Stimulated activated CD4-positive, alpha-beta T cell treated with anti-CD3 and anti-CD28 coated beads, Interleukin-4, amount 100 ng/mL, for 48 hours (primary cell): ENCODE measurements at regions not wholly inside any gene's neighbourhood (a gene's known extent, or its start where the extent isn't known, plus 50 kb on each side); places are given as distances from the start of the nearest gene placed in this dataset.

Source experiments
- DNase-seq, 2 donors: peaks; one replicate each; pipeline ENCODE4 v3.0.0-alpha.2; 2020; ENCODE audit warnings: low read depth in 2 of 2

DNA sequence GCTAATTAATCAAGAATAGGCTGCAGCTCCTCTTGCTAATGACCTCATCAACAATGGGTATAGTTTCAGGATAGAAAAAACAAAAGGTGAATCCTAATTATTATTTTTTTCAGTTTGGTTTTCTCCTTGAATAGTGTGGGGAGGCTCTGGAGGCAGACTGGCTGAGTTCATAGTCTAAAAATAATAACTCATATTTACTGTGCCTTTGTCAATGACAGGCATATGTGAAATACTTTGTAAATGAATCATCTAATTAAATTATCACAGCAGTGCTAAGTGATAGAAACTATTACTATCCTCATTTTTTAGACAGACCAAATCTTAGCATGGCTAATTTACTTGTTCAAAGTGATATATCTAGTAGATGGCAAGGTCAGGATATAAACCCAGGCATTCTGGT is 1261.0 kb upstream of the SLC10A2 start:
- DNase-seq = no peak

DNA sequence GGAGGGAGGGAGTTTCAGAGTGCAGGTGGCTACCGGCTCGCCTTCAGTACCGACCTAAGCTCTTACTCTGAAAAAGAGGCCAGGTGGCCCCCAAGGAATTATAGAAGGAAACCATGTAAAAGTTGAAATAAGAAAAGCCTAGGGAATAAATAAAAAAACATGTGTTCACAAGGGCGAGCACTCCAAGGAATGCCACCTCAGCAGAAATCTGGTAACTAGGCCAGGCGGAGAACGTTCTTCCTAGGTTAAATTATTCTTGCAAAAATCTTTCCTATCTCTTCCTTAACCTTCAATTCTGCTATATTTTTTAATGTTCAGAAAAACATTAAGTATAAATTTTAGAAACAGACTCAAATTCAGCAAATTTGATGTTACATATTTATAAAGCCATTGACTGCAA is 1260.3 kb upstream of the SLC10A2 start:
- DNase-seq = no peak

DNA sequence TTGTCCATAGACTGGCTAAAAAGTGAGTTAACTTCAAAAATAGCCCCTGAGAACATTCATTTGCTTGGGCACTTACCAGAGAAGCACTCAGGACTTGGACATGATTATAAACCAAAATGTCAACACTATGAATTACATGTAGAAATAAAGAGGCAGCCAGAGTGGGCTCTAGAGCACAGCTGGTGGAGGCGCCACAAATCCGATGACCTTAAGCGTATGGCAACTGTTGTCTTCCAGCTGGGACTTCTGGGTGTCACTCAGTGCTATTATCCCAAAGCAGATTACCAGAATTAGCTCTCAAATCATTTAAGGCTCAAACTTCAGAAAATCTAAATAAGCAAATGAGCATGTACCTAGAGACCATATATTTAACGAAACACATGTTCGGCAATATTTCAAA is 1255.5 kb upstream of the SLC10A2 start:
- DNase-seq = no peak

DNA sequence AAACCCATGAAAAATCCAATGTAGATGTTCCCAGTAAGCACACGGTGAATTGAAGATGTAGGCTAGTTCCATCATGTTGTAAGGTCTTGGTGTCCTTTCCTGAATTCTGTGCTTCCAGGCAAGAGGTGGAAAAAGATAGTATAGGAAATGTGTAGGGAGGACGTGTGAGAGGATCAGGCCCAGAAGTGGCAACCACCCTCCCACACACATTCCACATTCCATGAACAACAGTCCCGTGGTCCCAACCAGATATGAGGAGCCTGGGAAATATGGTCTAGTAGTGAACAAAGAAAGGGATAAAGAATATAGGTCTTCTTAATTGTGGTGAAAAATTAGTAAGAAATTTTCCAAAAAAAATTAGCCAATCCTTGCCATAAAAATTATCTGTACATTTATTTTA is 1254.2 kb upstream of the SLC10A2 start:
- DNase-seq = no peak

DNA sequence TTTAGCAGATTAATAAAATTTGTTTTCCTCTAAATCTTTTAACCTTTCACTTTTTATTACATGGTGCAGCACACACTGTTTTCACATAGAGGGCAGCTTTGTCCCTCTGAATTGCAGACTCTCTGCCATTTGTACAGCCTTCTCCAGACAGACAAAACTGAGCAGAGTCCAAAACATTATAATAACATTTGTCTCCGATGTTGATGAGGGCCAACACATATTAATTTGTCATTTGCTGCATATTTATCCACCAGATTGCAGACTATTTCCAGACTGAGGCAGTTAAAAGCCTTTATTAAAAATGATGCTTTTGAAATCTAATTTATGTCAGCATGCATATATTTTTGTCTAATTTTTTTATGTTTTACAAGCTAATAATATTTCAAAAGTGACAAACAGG is 1251.9 kb upstream of the SLC10A2 start:
- DNase-seq = no peak

DNA sequence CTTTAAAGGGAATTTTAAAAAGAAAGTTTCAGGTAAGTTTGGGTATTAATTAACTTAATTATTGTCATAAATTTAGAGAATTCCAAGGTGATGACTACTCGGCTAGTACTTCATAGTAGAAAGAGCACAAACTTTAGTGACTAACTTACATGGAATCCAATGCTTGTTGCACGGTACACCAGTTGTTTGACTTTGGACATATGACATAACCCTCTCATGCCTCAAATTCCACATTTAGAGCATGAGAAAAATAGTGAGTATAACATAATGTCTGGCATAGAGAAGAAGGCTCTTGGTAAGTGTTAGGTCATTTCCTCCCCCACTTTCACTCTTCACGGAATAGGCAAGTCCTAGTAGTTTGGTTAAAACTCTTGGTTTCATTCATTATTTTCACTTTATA is 1249.4 kb upstream of the SLC10A2 start:
- no peak for DNase-seq

DNA sequence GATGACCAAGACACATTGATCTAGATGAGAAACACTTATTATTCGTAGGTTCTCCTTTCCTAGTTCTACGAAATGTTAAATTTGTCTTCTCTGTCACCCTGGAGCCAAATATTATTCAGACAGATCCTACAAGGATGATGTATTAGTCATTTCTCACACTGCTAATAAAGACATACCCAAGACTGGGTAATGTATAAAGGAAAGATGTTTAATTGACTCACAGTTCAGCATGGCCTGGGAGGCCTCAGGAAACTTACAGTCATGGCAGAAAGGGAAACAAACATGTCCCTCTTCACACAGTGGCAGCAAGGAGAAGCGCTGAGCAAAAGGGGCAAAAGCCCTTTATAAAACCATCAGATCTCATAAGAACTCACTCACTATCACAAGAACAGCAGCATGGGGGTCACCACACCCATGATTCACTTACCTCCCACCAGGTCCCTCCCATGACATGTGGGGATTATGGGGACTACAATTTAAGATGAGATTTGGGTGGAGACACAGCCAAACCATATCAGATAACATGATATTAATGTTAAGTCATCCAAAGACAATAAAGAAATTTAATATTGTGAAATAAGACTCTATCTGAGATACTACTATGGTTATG is 1248.8 kb upstream of the SLC10A2 start:
- DNase-seq = no peak

DNA sequence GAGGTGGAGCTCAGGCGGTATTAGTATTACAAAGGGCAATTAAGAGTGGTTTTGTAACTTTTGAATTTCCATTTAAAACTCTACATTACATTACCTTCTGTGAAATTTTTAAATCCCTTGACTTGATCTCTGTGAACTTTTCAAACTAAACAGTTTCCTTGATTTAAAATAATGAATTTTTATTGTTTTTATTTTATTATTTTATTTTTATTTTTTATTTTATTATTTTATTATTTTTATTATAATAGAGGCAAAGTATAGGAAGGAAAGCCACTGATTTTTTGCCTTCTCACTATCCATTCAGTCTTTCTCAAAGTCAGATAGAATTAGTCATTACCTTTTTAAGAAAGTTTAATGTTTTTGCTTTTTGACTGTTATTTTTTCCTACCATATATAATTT is 1248.1 kb upstream of the SLC10A2 start:
- DNase-seq = no peak

DNA sequence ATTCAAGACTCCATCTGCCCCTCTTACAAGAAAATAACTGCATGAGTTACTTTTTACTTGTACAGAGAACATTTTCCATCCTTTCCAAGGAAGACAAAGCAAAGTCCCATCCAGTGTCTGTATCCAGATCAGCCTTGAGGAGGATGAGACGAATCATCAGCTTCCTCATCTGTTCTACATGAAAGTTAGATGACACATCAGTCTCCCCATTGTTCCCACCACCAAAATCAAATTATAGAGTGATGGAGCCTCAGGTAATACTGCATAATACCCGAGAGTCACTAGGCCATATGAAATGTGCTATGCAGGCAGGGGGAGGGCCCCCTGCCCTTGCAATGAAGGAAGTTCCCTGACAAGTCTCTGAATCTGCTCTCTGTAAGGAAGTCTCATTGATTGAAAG is 1244.6 kb upstream of the SLC10A2 start:
- no peak for DNase-seq

DNA sequence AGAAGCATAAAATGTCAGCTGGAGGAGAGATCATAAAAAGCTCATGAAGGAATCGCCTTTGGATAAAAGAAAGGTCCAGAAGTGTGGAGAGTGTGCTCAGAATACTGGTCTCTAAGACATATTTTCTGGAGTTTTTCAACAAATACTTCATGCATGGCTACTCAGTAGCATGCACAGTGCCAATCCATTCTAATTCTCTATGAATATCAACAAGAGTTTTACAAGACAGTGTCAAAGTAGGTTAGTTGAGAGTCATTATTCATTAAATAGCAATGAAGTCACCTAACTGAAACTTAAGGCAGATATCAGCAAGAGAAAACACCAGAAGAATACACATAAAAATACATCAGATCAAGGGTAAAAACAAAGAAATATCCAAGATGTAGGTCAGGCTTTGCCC is 1243.2 kb upstream of the SLC10A2 start:
- no peak for DNase-seq

DNA sequence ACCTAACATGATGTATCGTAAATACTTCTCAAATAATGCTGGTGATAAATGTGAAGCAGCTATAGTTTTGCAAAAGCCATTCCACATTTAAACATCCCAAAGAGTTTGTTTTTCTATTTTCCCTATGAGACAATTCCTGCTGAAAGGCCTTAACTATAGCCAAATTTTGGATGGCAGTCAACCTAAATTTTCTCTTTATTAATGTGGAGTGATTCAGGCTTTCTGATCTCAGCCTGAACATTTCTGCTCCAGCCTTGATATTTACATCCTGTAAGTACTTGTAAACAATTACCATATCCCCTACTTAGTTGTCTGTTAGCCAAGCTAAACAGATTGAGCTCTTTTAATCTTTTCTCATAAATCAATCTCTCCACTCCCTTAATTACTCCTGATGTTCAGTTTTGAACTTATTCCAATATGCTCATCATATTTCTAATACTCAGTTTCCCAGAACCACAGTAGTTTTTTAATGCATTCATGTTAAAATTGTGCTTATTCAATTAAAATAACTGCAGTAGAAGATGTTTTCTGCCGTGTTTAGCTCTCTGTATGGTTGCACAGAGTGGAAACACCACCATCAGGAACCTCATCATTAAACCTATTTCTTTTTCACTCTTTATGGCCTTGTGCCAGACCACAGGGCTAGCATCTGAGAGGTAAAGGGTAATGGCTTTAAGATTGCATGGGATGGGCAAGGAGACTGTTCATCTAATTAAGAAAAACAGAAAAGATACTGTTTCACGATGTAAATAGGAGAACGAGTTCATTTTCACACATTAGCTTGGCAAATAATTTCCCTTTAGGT is 1235.2 kb upstream of the SLC10A2 start:
- DNase-seq = no peak

DNA sequence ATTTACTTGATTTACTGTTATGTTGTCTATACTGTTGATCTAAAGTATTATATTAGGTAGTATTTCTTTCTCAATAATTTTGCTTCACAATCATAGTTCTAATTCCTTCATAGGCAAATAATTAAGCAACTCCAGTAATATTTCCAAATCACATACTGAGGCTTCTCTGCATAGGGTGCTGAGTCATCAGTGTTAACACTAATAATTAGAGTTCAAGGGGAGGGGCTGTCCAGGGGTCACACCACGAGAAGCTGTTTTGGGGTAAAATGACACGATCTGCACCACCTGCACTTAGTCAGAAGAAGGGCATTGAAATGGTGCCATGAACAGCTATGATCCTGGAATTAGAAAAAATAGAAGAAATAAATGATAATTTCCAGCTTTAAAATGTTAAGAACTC is 1230.9 kb upstream of the SLC10A2 start:
- DNase-seq = no peak

DNA sequence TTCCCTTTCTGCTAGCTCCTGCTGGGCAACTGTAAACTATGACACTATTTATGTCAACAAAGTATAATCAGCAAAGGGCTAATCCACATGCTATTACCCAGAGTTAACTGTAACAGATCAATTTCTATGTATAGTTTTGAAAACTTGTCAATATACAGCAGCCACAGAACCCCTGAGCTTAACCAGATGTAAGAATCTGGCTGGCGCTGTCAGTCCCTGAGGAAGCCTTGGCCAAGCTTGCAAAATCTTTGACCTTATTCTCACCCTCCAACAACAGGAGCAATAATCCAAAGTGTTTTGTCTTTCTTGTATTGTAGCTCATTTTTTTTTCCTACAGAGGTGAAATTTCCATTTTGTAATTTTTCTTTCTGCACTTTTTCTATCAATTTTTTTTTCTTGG is 1230.1 kb upstream of the SLC10A2 start:
- no peak for DNase-seq

DNA sequence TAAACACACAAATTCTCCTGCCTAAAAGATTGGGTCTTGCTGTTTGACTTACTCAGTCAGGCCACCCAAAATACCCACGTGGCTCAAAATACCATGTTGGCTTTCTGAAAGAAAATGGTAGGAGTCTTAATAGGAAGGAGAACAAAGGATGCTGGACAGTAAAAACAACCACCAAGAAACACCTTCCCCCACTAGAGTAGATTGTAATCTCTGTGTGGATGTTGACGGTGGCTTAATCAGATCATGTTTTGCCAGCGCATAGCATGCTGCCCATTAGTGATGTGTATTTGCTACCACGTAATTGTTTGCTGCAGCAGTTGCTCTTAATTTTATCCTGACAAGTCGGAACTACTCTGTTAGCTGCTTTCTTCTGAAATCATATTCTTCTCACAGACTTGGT is 1229.3 kb upstream of the SLC10A2 start:
- DNase-seq = no peak

DNA sequence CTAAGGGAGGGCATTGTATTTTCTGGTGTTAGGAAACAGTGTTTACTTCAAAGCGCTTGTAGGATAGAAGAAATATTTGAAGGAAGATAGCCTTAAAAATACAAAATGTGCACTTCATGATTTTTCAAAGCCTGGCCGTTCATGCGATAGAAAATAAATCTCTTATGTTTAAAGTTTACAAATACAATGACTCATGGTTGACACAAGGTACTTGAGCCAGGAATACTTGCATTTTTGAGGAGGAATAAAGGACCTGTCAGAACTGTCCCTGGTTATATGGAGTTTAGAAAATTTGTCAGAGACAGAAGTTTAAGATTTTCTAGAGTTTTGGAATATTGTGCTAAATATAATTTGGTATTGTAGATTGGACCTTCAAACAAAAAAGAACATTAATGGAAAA is 1223.2 kb upstream of the SLC10A2 start:
- no peak for DNase-seq

DNA sequence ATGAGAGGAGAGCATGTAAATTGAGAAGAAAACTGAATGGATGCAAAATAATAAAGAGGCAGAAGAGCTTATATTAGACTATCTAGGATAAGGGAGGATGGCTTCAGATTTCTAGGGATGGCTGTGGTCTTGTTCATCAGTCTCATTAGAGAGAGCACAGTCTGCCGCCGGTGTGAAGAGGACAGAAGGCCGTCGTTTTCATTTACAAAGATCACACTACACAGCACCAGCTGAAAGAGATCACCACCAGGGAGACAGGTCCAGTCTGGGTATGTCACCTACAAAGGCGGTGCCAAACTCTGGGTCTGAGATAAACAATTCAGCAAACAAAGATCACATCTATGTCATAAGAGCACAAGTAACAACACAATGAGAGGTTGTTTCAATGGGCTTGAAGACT is 1222.3 kb upstream of the SLC10A2 start:
- no peak for DNase-seq

DNA sequence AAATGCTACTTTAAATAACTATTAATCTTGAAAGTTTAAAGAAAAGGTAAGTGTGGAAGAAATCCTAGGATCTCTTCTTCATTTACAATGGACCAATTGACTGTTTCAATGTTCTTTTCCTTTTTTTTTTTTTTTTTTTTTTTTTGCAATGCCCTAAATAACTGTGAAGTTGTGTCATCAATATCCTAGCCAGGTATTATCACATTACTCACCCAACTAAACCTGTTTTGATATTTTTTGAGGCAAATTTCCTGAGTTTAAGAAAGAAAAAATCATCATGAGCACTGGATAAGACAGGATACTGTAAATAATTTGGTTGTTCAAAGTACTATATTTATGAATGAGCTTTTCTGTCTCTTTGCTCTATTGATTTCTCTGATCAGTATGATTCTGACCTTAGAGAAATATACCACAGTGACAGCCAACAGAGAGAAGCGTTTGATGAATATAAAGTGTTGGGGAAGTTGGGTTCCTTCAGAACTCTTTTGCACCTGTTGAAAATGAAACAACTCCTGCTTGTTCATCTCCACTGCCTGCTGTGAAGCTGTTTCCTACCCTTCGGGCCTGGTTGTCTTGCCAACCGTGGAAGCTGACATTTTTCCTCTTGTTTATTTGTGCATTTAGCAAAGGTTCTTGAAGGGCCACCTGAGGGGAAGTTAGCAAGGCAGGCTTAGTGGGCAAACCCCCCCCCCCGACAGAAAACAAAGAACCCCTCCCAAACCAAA is 1220.5 kb upstream of the SLC10A2 start:
- DNase-seq = no peak

DNA sequence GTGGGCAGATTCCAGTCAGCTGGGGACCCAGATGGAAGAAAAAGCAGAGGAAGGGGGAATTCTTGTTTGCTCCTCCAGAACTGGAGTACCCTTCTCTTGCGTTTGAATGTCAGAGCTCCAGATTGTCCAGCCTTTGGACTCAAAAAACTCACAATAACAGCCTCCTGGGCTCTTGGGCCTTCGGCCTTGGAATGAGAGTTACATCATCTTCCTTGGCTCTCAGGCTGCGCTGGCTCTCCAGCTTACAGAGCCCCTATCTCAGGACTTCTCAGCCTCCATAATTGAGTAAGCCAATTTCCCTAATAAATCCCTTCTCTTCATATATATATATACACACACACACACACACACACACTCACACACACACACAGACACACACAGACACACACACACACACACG is 1215.7 kb upstream of the SLC10A2 start:
- no peak for DNase-seq

DNA sequence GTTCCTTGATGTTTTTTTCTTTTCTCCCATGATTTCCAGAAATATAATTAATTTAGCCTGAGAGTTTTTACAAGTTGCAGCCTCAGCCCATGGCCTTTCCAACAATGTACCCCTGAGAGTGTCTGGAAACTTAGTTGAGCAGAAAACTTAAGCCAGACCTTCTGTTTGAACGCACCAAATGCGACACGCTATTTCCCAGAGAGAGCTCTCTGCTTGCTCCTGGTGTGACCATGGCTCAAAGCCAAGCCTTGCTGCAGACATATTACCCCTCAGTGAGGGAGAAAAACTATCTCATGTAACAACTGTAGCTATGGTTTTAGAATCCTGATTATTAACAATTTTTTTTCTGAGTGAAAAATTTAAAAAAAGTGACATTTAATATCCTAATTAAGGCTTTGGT is 1204.5 kb upstream of the SLC10A2 start:
- DNase-seq = no peak

DNA sequence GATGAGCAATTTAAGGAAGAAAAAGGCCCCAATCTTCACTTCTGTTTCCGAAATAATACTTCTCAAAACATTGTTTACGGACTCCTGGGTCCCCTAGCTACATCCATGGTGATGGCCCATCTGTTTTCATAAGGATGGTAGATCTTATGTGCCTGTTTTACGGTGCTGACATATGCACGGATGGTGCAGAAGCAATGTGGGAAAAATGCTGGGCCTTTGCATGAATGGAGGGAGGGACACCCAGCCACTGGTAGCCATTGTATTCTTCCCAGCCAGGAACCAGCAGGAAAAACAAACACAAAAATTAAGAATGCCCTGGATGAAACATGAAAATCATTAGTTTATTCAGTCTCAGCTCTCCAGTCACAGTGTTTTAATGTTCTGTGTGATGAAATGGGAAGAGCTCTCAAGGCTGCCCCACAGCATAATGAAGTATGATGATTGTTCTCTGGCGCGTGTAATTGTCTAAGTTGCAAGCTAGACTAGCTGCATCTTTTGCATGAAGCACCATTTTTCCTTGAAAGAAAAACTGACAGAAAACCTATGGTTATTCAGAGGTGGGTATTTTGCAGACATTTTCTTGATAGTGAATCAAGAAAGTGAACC is 1201.1 kb upstream of the SLC10A2 start:
- no peak for DNase-seq

DNA sequence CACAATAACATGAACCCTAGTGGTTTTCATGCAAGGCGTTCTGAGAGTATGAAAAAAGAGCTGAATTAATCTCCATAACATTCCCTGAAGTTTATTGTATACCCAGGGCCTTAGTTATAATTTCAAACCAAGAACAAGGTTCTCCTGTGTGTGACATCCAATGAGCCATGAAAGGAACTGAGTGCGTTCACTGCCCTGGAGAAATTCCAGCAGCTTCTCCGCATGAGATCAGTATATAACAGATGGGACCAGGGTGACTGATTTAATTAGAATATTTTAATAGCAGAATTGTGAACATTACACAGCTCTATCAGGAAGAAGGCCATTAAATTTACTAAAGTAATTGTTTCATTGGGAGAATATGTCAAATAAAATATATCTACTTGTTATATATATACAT is 1190.5 kb upstream of the SLC10A2 start:
- no peak for DNase-seq

DNA sequence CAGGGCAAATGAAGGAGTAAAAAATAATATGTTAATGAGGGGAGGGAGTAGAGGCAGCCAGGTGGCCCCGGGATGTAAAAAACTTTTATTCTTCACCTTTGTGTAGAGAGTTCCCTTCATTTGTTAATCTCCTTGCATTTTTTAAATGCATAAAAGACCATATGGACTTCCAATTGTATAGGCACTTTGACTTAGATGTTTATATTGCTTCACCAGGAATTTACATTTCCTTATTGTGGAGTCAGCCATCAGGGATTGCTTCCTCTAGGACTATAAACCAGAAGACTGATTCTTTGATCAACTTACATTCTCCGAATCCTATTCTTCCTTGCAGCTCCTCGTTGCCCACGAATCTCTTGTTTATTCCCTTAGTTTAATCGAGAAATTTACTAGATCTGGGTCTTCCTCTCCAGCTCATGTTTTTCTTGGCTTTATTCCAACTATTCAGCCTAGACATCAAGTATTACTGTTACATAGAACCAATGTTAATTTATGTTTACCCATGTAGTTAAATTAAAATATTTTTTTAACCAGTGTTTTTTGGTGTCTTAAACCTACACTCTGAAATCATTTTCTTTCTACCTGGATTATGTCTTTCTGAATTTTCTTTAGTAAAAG is 1187.0 kb upstream of the SLC10A2 start:
- DNase-seq = no peak
